Pancreas (tissue), 10 donors: ENCODE measurements at regions not wholly inside any gene's neighbourhood (a gene's known extent, or its start where the extent isn't known, plus 50 kb on each side); places are given as distances from the start of the nearest gene placed in this dataset.

Experiments used
- ATAC-seq, 4 donors: fragments of 200-7000 bp; cut with Tn5 transposase; one replicate each; pipeline versions ENCODE4 v1.8.0 to v1.9.1; 2020; ENCODE audit warnings: mild to moderate bottlenecking in 4 of 4, moderate library complexity in 4 of 4
- DNase-seq, 6 donors: peaks; one replicate each; pipeline ENCODE4 v3.0.0-alpha.2; 2020
- FAIRE-seq: peaks from 2 replicates; lab custom pipeline; 2012; peaks lifted over from hg19 to GRCh38; lab: Jason Lieb, UNC
- H3K27ac ChIP-seq, 4 donors: fragments of 200-600 bp; sonication (generic); 1 replicate in 3 of 4; 2 replicates in 1 of 4; pipeline versions ENCODE4 v1.5.0 to v1.8.0; 2020
- H3K27me3 ChIP-seq, 4 donors: fragments of 200-600 bp; one replicate each; pipeline ENCODE4 v1.8.0; 2021
- H3K36me3 ChIP-seq, 3 donors: fragments of 200-600 bp; sonication (generic) in 1 of 3; one replicate each; pipeline versions ENCODE4 v1.5.0 to v1.8.0; 2020 to 2021
- H3K4me1 ChIP-seq, 3 donors: fragments of 200-600 bp; one replicate each; pipeline ENCODE4 v1.8.0; 2021
- H3K4me3 ChIP-seq, 4 donors: fragments of 200-600 bp; sonication (generic) in 2 of 4; one replicate each; pipeline versions ENCODE4 v1.5.0 to v1.8.0; 2020 to 2021
- H3K9me3 ChIP-seq, 4 donors: fragments of 200-600 bp; one replicate each; pipeline ENCODE4 v1.8.0; 2021
- CTCF ChIP-seq, 4 donors: fragments of 200-600 bp; sonication (generic) in 3 of 4; IDR thresholded peaks; one replicate each; pipeline versions ENCODE4 v1.5.0 to v1.8.0; 2021; ENCODE audit warnings: antibody characterized with exemption in 4 of 4
- WGBS, 2 donors: extraction: QIAGEN DNeasy Blood & Tissue Kit; methylation state at CpG; one replicate each; pipeline ENCODE4 v1.1.7; 2013; 5-methylcytosine and 5-hydroxymethylcytosine counted together
- intact Hi-C, 3 donors: fragments of 100-400 bp; cut with DNase I; formaldehyde crosslinking; loops; one replicate each; pipeline versions ENCODE4 v1.11.1 to v1.14.2; 2022
- donor health status: healthy with polysubstance abuse.
- donor health status: DM: no; HTN: no; CAD: no; lungs with moderate emphysema.
- donor health status: DM: no; HTN: no; CAD: no.
- donor health status: control.
- donor health status: control.
- donor health status: Bipolar disorder and iron deficiency.
- donor health status: DM: yes; HTN: yes; CAD: no.
- donor health status: DM: no; HTN: no; CAD: no.
- donor health status: DM: no; HTN: no; CAD: no.
- donor health status: DM: yes; HTN: yes; CAD: no.

- no peak overlapping the region for H3K4me3 ChIP-seq
- no peaks in the 10 kb centered on the region for H3K36me3 ChIP-seq
- TF ChIP-seq CTCF (IDR thresholded peaks at IDR 0.05) = no peak
- FAIRE-seq (no peak), ATAC-seq (no peak), DNase-seq (no peak)
- H3K27me3 ChIP-seq = no peaks in the 10 kb centered on the region
- no peaks in the 10 kb centered on the region for H3K4me1 ChIP-seq
- 50 to 51% methylated on average over 5 of the region's 5 CpGs for WGBS, 2 donors
- H3K27ac ChIP-seq = no peak overlapping the region
- intact Hi-C loops = no loop called here
- no peaks in the 10 kb centered on the region for H3K9me3 ChIP-seq
These were observed 959.4 kb upstream of the CELF4 start for GRCh38 chr18:38525039-38525438.

GRCh38 chr18:38520786-38521185 is 955.2 kb upstream of the CELF4 start:
- WGBS, 2 donors = 31 to 33% methylated on average over 5 of the region's 5 CpGs
- H3K36me3 ChIP-seq = no peaks in the 10 kb centered on the region
- FAIRE-seq = no peak
- no peak for ATAC-seq
- H3K9me3 ChIP-seq = no peaks in the 10 kb centered on the region
- no peak for TF ChIP-seq CTCF (IDR thresholded peaks at IDR 0.05)
- DNase-seq = no peak
- intact Hi-C loops = no loop called here
- H3K4me3 ChIP-seq = no peak overlapping the region
- H3K4me1 ChIP-seq = no peaks in the 10 kb centered on the region
- no peaks in the 10 kb centered on the region for H3K27me3 ChIP-seq
- no peak overlapping the region for H3K27ac ChIP-seq

GRCh38 chr18:38502539-38502938 is 936.9 kb upstream of the CELF4 start:
- no peaks in the 10 kb centered on the region for H3K9me3 ChIP-seq
- ATAC-seq (no peak), FAIRE-seq (no peak), DNase-seq (no peak)
- TF ChIP-seq CTCF (IDR thresholded peaks at IDR 0.05) = no peak
- H3K36me3 ChIP-seq = no peaks in the 10 kb centered on the region
- H3K4me1 ChIP-seq = no peaks in the 10 kb centered on the region
- WGBS, 2 donors = 47 to 63% methylated on average over 1 of the region's 1 CpG
- no peak overlapping the region for H3K4me3 ChIP-seq
- no peak overlapping the region for H3K27ac ChIP-seq
- H3K27me3 ChIP-seq = peaks cover 0 to 6% (median 2%) of the 10 kb centered on the region in 4 donors
- intact Hi-C loops = no loop called here

- intact Hi-C loops = no loop called here
- no peak for FAIRE-seq
- WGBS, 2 donors = 55 to 70% methylated on average over 2 of the region's 2 CpGs
- no peak for TF ChIP-seq CTCF (IDR thresholded peaks at IDR 0.05)
- no peaks in the 10 kb centered on the region for H3K9me3 ChIP-seq
- H3K4me3 ChIP-seq = no peak overlapping the region
- no peak for ATAC-seq
- no peaks in the 10 kb centered on the region for H3K4me1 ChIP-seq
- no peaks in the 10 kb centered on the region for H3K36me3 ChIP-seq
- H3K27ac ChIP-seq = no peak overlapping the region
- H3K27me3 ChIP-seq = peaks cover 0 to 6% (median 2%) of the 10 kb centered on the region in 4 donors
- no peak for DNase-seq
These were observed 931.7 kb upstream of the CELF4 start for GRCh38 chr18:38497266-38497665.

- H3K4me1 ChIP-seq = no peaks in the 10 kb centered on the region
- H3K36me3 ChIP-seq = no peaks in the 10 kb centered on the region
- no peak overlapping the region for H3K4me3 ChIP-seq
- DNase-seq (no peak), ATAC-seq (no peak), FAIRE-seq (no peak)
- H3K27ac ChIP-seq = no peak overlapping the region
- H3K27me3 ChIP-seq = peaks cover 0 to 6% (median 2%) of the 10 kb centered on the region in 4 donors
- H3K9me3 ChIP-seq = no peaks in the 10 kb centered on the region
- intact Hi-C loops = no loop called here
- WGBS, 2 donors = 50 to 81% methylated on average over 1 of the region's 1 CpG
- no peak for TF ChIP-seq CTCF (IDR thresholded peaks at IDR 0.05)
These were observed 930.7 kb upstream of the CELF4 start for GRCh38 chr18:38496222-38496793.
